HG02943 (cell line): ENCODE measurements at regions not wholly inside any gene's neighbourhood (a gene's known extent, or its start where the extent isn't known, plus 50 kb on each side); places are given as distances from the start of the nearest gene placed in this dataset.
"Not testable (repeated sequence)": the region's sequence is repeated elsewhere in the genome, so short reads cannot be mapped to it uniquely, and the experiment has no call there.

Experiments used
- ATAC-seq: cut with Tn5 transposase; IDR thresholded peaks from one replicate; pipeline ENCODE4 v1.9.1; 2021; ENCODE audit warnings: mild to moderate bottlenecking, low read depth, moderate library complexity; ENCODE audit not compliant: unreplicated experiment

- no peak for ATAC-seq
Observed at GRCh38 chr10:23540401-23541030, 101.6 kb downstream of the OTUD1 start.

DNA sequence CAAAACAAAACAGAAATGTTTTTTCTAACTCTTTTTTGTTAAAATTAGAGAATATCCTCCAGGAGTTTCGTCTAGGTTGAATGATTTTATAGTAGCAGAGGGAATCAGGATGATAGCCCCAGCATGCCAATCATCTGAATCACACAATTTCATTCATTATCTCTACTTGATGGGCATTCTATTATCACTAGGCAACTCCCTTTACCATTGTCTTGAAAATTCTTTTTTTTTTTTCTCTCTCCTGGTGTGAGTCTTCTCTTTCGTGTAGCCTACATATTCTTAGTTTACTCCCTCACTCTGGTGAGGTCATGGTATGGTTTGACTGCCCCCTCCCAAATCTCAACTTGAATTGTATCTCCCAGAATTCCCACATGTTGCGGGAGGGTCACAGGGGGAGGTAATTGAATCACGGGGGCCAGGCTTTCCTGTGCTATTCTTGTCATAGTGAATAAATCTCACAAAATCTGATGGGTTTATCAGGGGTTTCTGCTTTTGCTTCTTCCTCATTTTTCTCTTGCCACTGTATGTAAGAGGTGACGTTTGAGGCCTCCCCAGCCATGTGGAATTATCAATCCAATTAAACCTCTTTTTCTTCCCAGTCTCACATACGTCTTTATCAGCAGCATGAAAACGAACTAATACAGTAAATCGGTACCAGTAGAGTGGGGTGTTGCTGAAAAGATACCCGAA is 105.0 kb downstream of the OTUD1 start:
- ATAC-seq, result no peak

GRCh38 chr10:23545866-23546265 is 107.0 kb downstream of the OTUD1 start:
- not testable (repeated sequence) for ATAC-seq

DNA sequence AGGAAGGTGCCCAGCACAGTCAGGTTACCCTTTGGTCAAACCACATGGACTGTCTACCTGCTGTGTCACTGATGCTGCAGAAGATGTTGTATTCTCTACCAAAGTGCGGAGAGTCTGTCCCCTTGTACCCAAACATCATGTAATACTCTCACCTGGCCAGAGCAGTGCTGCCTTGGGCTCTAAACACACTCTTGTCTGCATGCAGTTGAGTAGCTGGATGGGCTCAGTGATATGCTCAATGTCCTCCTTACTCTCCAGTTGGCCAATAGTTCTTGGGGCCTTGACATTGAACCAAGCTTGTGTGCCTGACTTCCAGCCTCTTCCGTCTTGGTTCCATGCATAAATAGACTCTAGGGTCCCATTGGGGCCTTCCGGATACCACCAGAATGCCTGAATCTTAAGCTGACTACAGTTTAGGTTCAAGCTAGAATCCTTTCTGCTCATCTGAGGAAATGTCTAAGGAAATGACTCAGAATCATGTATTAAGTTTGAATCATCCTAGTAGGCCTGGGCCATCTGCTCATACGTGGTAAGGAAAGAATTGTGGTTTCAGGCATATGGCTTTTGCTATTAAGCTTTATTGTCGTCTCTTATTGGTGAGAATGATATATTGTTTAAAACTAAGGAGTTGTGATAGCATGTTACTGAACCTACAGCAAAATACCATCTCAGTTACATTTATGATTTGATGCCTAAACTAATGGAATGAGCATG is 118.0 kb downstream of the OTUD1 start:
- ATAC-seq, result no peak

- no peak for ATAC-seq
Observed at GRCh38 chr10:23557777-23558176, 118.9 kb downstream of the OTUD1 start.

DNA sequence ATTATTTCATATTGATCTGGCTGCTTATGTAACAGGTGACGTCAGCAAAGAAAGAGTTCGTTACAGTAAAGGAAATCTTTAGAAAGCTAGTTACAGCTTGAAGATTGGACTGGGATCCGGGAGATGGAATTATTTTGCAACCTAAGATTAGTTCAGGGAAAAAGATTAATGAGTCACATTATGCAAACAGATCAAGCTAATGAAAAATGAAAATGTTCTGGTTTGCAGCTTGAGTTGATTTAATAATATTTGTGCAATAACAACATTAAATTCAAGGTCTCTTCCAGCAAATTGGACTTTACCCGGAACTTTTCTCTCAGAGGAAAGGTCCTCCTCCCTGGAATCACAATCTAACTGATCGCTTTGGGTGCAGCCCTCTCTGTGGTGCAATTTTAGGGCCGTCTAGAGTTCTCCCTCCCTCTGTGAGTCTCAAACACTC is 119.5 kb downstream of the OTUD1 start:
- no peak for ATAC-seq

GRCh38 chr10:23568996-23569395 is 130.1 kb downstream of the OTUD1 start:
- ATAC-seq, result no peak

- ATAC-seq, result no peak
Observed at GRCh38 chr10:23571884-23572283, 133.0 kb downstream of the OTUD1 start.

DNA sequence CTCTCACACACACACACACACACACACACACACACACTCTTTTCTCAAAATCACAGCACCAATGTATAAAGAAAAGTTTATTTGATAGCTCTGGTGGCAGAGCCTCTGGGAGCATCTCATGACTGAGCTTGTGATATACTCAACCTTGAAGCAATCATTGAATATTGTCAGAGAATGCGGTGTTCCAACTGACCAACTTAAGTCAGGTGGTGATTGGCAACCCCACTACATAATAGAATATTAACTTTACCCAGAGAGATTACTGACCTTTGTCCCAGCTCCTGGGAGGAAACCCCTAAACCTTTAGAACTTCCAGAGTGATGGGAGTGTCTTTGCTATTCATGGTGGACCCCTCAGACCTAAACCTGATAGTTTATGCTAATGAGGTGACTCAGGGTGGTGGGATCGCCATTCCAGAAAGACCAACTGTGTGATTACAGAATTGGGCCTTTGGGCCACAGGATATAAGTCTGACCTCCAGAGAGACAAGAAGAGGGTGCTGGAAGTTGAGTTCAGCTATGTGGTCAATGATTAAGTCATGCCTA is 143.1 kb downstream of the OTUD1 start:
- no peak for ATAC-seq

GRCh38 chr10:23584396-23584795 is 145.5 kb downstream of the OTUD1 start:
- no peak for ATAC-seq

DNA sequence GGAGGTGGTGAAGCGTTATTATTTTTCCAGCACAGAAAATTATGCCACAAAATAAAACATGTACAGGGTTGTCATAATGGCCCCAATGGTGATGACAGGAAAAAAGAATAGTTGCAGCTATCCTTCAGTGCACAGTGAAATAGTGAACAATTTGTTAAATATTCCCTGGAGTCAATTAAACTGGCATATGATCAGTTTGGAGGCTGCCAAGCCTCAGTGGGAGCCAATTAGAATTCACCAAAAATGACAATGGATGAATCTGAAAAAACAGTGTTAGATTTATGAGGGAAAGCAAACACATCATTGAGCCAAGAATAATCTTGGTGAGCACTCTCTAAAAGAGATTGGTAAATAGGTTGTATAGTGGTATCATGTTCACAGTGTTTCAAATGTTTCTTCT is 146.3 kb downstream of the OTUD1 start:
- ATAC-seq, result no peak

GRCh38 chr10:23585666-23586065 is 146.8 kb downstream of the OTUD1 start:
- no peak for ATAC-seq

DNA sequence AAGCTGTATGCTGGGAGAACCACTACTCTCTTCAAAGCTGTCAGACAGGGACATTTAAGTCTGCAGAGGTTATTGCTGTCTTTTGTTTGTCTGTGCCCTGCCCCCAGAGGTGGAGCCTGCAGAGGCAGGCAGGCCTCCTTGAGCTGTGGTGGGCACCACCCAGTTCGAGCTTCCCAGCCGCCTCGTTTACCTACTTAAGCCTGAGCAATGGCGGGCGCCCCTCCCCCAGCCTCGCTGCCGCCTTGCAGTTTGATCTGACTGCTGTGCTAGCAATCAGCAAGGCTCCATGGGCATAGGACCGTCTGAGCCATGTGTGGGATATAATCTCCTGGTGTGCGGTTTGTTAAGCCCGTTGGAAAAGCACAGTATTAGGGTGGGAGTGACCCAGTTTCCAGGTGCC is 156.4 kb downstream of the OTUD1 start:
- not testable (repeated sequence) for ATAC-seq

DNA sequence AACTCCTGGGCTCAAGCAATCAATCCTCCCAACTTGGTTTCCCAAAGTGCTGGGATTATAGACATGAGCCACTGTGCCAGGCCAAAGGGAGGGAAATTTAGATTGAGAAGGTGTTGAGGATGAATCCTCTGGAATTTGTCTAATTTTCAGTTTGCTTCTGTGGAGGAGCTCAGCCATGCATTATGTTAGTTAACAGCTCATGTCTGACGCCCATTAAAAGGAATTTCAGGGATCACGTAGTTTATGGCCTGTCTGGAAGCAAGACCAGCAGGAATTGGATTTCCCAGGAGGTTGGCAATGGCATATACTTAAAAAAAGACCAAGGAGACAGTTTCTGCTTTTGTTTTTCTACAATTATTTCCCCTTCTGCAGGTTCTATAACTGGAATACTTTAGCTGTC is 165.7 kb downstream of the OTUD1 start:
- no peak for ATAC-seq

GRCh38 chr10:23606456-23606855 is 167.6 kb downstream of the OTUD1 start:
- no peak for ATAC-seq

- ATAC-seq, result no peak
Observed at GRCh38 chr10:23608926-23609325, 170.1 kb downstream of the OTUD1 start.

- ATAC-seq, result no peak
Observed at GRCh38 chr10:23610626-23611307, 171.9 kb downstream of the OTUD1 start.

DNA sequence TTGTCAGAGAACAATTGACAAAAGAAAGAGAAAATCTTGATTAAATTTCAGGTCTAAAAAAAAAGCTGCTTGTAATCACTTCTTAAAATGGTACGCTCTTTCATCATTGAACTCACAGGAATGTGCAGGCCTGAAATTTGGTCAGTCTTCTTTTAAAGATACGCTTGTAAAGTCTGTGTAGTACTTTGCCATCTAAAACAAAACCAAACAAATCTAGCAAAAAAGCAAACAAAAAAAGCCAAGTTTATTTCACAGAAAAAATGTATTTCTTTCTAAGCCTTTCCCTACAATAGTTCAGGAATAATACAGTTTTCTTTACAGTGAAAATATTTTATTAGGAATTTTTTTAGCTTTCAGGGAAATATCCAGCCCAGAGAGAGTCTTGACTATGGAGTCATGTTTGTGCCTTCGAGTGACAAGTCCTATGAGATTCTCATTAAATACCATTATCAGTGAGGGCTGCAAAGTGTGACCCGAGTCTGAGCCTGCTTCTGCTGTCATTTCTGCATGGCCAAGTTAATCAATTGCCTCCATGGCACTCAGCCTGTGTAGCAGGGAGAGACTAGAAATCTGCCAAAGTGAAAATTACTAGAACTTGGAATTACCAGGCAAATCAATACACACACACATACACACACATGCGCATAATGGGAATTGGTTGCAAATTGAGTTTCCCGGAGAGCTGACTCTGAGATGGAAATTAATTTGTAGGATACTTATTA is 172.6 kb downstream of the OTUD1 start:
- ATAC-seq, result no peak

GRCh38 chr10:23613900-23614299 is 175.0 kb downstream of the OTUD1 start:
- peak; percentile 56 for ATAC-seq

DNA sequence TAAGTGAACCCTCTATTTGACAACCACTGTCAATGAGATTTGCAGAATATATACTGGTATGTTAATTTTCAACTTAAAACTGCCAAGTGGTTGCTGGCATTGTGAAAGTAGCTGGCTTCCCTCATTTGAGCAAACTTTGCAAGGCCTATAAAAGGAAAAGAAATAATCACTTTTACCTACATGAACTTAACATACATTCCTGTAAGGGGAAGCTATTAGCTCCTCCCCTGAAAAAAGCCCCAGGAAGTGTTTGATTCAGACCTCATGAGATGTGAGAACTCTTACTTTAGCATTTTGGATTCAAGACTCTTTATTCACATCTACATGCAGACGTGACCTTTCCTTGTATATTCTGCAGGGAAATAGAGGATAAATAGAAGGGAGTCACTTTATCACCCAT is 175.6 kb downstream of the OTUD1 start:
- ATAC-seq, result peak; percentile 27
